ENCODE measurements at regions not wholly inside any gene's neighbourhood (a gene's known extent, or its start where the extent isn't known, plus 50 kb on each side); places are given as distances from the start of the nearest gene placed in this dataset.

DNA sequence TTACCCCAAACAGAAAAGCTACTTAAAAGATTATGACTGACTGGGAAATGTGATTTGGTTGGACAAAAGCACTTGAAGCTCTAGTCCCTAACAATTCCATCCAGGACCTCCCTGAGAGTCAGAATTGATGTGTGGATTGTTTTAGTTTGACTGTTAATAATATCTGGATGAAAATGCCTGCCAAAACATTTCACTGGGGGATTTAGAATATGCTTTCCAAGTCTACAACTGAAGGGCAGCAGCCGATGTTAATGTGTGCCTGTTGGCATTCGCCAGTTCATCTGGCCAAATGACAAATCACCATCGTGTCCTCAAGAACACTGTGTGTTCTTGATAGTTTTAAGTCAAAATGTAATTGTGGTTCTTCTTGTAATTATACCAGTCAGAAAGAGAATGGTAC, 76.0 kb upstream of the TSC22D1 start:
- ChIA-PET CTCF (no interaction called here), POLR2A (no interaction called here)
- Histone ChIP-seq H3K4me3 (ENCODE audit: low read depth, low read length) (no peak overlapping the region), H3K9me3 (ENCODE audit: control insufficient read depth, insufficient read depth, low read depth, low read length) (no peaks in the 10 kb centered on the region), H3K4me1 (ENCODE audit: control insufficient read depth, insufficient read depth, low read length) (no peaks in the 10 kb centered on the region), H3K27ac (ENCODE audit: extremely low read depth, low read depth, low read length) (no peak overlapping the region), H3K36me3 (ENCODE audit: control insufficient read depth in 2 of 2, insufficient read depth in 1 of 2, low read length in 2 of 2) (no peaks in the 10 kb centered on the region)
- no peak for TF ChIP-seq ZNF223 (tag by site-specific recombination; IDR thresholded peaks at IDR 0.05)
- no peak for TF ChIP-seq ZNF596 (tag by site-specific recombination; IDR thresholded peaks at IDR 0.05)
- TF ChIP-seq ZNF555 (tag by site-specific recombination; conservative IDR thresholded peaks at IDR 0.05), result no peak
- TF ChIP-seq ZNF274 (IDR thresholded peaks at IDR 0.05; ENCODE audit: low read length), result no peak
- TF ChIP-seq ZNF274 (tag by site-specific recombination; IDR thresholded peaks at IDR 0.05; ENCODE audit: borderline replicate concordance), result no peak

DNA sequence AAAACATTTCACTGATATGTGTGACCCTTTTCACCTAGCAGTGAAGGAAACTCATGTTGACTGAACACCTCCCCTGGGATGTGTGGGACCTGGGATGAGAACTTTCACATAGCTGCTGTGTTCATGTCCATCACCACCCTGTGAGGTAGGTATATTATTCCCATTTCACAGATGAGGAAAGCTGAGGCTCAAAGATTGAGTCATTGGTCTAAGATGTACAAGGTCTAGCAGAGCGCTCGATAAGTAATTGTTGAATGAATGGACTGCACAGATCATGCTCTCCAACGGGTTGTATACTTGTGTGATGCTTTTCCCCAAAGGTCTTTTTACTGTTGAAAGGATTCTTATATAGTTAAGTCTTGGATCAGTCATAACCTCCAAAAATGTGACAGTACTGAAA, 75.6 kb upstream of the TSC22D1 start:
- ChIA-PET CTCF (no interaction called here), POLR2A (no interaction called here)
- Histone ChIP-seq H3K27ac (ENCODE audit: extremely low read depth, low read depth, low read length) (no peak overlapping the region), H3K36me3 (ENCODE audit: control insufficient read depth in 2 of 2, insufficient read depth in 1 of 2, low read length in 2 of 2) (no peaks in the 10 kb centered on the region), H3K9me3 (ENCODE audit: control insufficient read depth, insufficient read depth, low read depth, low read length) (no peaks in the 10 kb centered on the region), H3K4me1 (ENCODE audit: control insufficient read depth, insufficient read depth, low read length) (no peaks in the 10 kb centered on the region), H3K4me3 (ENCODE audit: low read depth, low read length) (no peak overlapping the region)
- no peak for TF ChIP-seq ZNF677 (tag by site-specific recombination; IDR thresholded peaks at IDR 0.05)
- no peak for TF ChIP-seq ZNF626 (tag by site-specific recombination; IDR thresholded peaks at IDR 0.05)
- no peak for TF ChIP-seq YY1 (tag by site-specific recombination; IDR thresholded peaks at IDR 0.05)
- no peak for TF ChIP-seq ZNF324 (tag by site-specific recombination; IDR thresholded peaks at IDR 0.05)
- TF ChIP-seq ZNF146 (tag by site-specific recombination; IDR thresholded peaks at IDR 0.05), result no peak
- TF ChIP-seq ZNF664 (tag by site-specific recombination; IDR thresholded peaks at IDR 0.05), result no peak
- no peak for TF ChIP-seq ZNF169 (tag by site-specific recombination; IDR thresholded peaks at IDR 0.05)

DNA sequence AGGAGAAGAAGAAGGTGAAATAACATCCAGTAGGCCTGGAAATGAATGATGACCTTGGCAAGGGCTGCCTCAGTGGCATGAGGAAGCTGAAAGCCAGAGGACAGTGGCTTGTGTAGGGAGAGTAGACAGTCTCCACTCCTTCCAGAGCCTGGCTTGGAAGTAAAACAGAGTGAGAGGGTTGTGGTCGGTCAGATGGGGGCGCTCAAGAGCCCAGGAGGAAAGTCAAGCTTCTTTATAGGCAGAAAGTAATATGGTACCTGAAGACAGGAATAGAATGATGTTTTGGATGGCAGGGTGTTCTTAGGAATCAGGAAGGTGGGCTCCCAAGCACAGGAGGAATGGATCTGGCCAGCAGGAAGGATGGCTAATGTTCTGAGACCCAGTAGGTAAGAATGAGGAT, 75.1 kb upstream of the TSC22D1 start:
- Histone ChIP-seq H3K36me3 (ENCODE audit: control insufficient read depth in 2 of 2, insufficient read depth in 1 of 2, low read length in 2 of 2) (no peaks in the 10 kb centered on the region), H3K27ac (ENCODE audit: extremely low read depth, low read depth, low read length) (no peak overlapping the region), H3K4me1 (ENCODE audit: control insufficient read depth, insufficient read depth, low read length) (no peaks in the 10 kb centered on the region), H3K9me3 (ENCODE audit: control insufficient read depth, insufficient read depth, low read depth, low read length) (no peaks in the 10 kb centered on the region), H3K4me3 (ENCODE audit: low read depth, low read length) (no peak overlapping the region)
- TF ChIP-seq MYNN (tag by site-specific recombination; IDR thresholded peaks at IDR 0.05; ENCODE audit: borderline replicate concordance), result no peak
- no peak for TF ChIP-seq ZNF629 (tag by site-specific recombination; IDR thresholded peaks at IDR 0.05)
- no peak for TF ChIP-seq ZNF133 (tag by site-specific recombination; IDR thresholded peaks at IDR 0.05)
- TF ChIP-seq ZNF560 (tag by site-specific recombination; IDR thresholded peaks at IDR 0.05; ENCODE audit: borderline replicate concordance), result no peak
- no peak for TF ChIP-seq ZNF341 (tag by site-specific recombination; IDR thresholded peaks at IDR 0.05; ENCODE audit: low read depth)
- no peak for TF ChIP-seq ZNF677 (tag by site-specific recombination; IDR thresholded peaks at IDR 0.05)
- no peak for TF ChIP-seq ZNF366 (tag by site-specific recombination; conservative IDR thresholded peaks at IDR 0.05)
- no peak for TF ChIP-seq ZNF48 (tag by site-specific recombination; IDR thresholded peaks at IDR 0.05)
- no peak for TF ChIP-seq ZNF549 (tag by site-specific recombination; IDR thresholded peaks at IDR 0.05)
- CTCF ChIA-PET, result interaction anchor here (0.7 kb wide), 1 partner anchor 9 kb away, joined by 6 read pairs; no protein-coding TSS in a partner anchor
- POLR2A ChIA-PET, result no interaction called here

DNA sequence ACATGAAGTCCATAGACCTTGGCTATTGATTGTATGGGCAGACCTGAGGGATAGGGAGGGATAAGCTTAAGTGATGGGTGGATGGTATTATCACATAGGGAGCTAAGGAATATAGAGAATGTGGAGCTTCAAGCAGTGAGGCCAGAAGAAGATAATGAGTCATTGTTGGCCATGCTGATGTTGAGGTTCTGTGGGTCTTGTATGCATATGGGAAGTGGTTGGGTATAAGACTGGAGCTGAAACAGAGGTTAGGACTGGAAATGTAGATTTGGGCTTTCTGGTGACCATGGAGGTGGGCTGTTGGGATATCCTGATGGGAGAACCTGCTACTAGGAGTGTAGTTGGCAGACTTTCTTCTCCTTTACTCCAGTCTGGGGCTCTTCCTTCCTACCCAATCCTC, 73.7 kb upstream of the TSC22D1 start:
- TF ChIP-seq ZNF140 (tag by site-specific recombination; IDR thresholded peaks at IDR 0.05), result no peak
- no peak for TF ChIP-seq GFI1B (tag by site-specific recombination; IDR thresholded peaks at IDR 0.05)
- TF ChIP-seq, protein P1, sequence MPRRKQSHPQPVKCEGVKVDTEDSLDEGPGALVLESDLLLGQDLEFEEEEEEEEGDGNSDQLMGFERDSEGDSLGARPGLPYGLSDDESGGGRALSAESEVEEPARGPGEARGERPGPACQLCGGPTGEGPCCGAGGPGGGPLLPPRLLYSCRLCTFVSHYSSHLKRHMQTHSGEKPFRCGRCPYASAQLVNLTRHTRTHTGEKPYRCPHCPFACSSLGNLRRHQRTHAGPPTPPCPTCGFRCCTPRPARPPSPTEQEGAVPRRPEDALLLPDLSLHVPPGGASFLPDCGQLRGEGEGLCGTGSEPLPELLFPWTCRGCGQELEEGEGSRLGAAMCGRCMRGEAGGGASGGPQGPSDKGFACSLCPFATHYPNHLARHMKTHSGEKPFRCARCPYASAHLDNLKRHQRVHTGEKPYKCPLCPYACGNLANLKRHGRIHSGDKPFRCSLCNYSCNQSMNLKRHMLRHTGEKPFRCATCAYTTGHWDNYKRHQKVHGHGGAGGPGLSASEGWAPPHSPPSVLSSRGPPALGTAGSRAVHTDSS (tag by site-specific recombination; IDR thresholded peaks at IDR 0.05), result no peak
- TF ChIP-seq KLF1 (tag by site-specific recombination; IDR thresholded peaks at IDR 0.05), result no peak
- no peak for TF ChIP-seq ZNF24 (tag by site-specific recombination; IDR thresholded peaks at IDR 0.05)
- TF ChIP-seq, protein P2, sequence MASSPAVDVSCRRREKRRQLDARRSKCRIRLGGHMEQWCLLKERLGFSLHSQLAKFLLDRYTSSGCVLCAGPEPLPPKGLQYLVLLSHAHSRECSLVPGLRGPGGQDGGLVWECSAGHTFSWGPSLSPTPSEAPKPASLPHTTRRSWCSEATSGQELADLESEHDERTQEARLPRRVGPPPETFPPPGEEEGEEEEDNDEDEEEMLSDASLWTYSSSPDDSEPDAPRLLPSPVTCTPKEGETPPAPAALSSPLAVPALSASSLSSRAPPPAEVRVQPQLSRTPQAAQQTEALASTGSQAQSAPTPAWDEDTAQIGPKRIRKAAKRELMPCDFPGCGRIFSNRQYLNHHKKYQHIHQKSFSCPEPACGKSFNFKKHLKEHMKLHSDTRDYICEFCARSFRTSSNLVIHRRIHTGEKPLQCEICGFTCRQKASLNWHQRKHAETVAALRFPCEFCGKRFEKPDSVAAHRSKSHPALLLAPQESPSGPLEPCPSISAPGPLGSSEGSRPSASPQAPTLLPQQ (tag by site-specific recombination; IDR thresholded peaks at IDR 0.05), result no peak
- ChIA-PET POLR2A (no interaction called here), CTCF (no interaction called here)
- Histone ChIP-seq H3K36me3 (ENCODE audit: control insufficient read depth in 2 of 2, insufficient read depth in 1 of 2, low read length in 2 of 2) (no peaks in the 10 kb centered on the region), H3K9me3 (ENCODE audit: control insufficient read depth, insufficient read depth, low read depth, low read length) (no peaks in the 10 kb centered on the region), H3K27ac (ENCODE audit: extremely low read depth, low read depth, low read length) (no peak overlapping the region), H3K4me3 (ENCODE audit: low read depth, low read length) (no peak overlapping the region), H3K4me1 (ENCODE audit: control insufficient read depth, insufficient read depth, low read length) (no peaks in the 10 kb centered on the region)
